Right atrium auricular region (tissue), 2 donors: ENCODE measurements at regions not wholly inside any gene's neighbourhood (a gene's known extent, or its start where the extent isn't known, plus 50 kb on each side); places are given as distances from the start of the nearest gene placed in this dataset.

Source experiments
- DNase-seq: peaks from one replicate; pipeline ENCODE4 v3.0.0-alpha.2; 2019; ENCODE audit warnings: low spot score
- H3K27ac ChIP-seq, 2 donors: fragments of 200-600 bp; sonication (generic); 1 replicate in 1 of 2; 2 replicates in 1 of 2; pipeline ENCODE4 v1.5.1; 2016 to 2019
- H3K27me3 ChIP-seq, 2 donors: fragments of 200-600 bp; sonication (generic); one replicate each; pipeline versions ENCODE4 v1.5.1 to v1.6.0; 2017 to 2019
- H3K36me3 ChIP-seq: fragments of 200-600 bp; sonication (generic); one replicate; pipeline ENCODE4 v1.5.1; 2016
- H3K4me1 ChIP-seq, 2 donors: fragments of 200-600 bp; sonication (generic); one replicate each; pipeline versions ENCODE4 v1.5.1 to v1.6.0; 2017 to 2019
- H3K4me3 ChIP-seq, 2 donors: fragments of 200-600 bp; sonication (generic); 1 replicate in 1 of 2; 2 replicates in 1 of 2; pipeline ENCODE4 v1.5.1; 2017 to 2019; ENCODE audit warnings: mild to moderate bottlenecking in 1 of 2, moderate library complexity in 1 of 2
- H3K9me3 ChIP-seq, 2 donors: fragments of 200-600 bp; sonication (generic); one replicate each; pipeline ENCODE4 v1.5.1; 2019
- CTCF ChIP-seq, 2 donors: fragments of 200-600 bp; sonication (generic); IDR thresholded peaks; one replicate each; pipeline ENCODE4 v1.5.1; 2019; ENCODE audit warnings: antibody characterized with exemption in 2 of 2

- no peaks in the 10 kb centered on the region for H3K36me3 ChIP-seq
- H3K4me3 ChIP-seq = no peak overlapping the region
- H3K27ac ChIP-seq = no peak overlapping the region
- no peaks in the 10 kb centered on the region for H3K4me1 ChIP-seq
- no peak for DNase-seq
- H3K27me3 ChIP-seq = no peaks in the 10 kb centered on the region
- no peak for TF ChIP-seq CTCF (IDR thresholded peaks at IDR 0.05)
- H3K9me3 ChIP-seq = peaks cover 6 to 30% of the 10 kb centered on the region in 2 donors
Measured at GRCh38 chr10:44704616-44705015, 206.5 kb upstream of the TMEM72 start.

- no peak for TF ChIP-seq CTCF (IDR thresholded peaks at IDR 0.05)
- no peak for DNase-seq
- Histone ChIP-seq H3K36me3 (no peaks in the 10 kb centered on the region), H3K4me3 (no peak overlapping the region), H3K4me1 (no peaks in the 10 kb centered on the region), H3K27me3 (no peaks in the 10 kb centered on the region), H3K27ac (no peak overlapping the region), H3K9me3 (peaks cover 0 to 12% of the 10 kb centered on the region in 2 donors)
Measured at GRCh38 chr10:44706745-44707144, 204.4 kb upstream of the TMEM72 start.

GRCh38 chr10:44713307-44713706 lies 197.8 kb upstream of the TMEM72 start:
- TF ChIP-seq CTCF (IDR thresholded peaks at IDR 0.05) = no peak
- no peak overlapping the region for H3K27ac ChIP-seq
- no peaks in the 10 kb centered on the region for H3K27me3 ChIP-seq
- no peaks in the 10 kb centered on the region for H3K36me3 ChIP-seq
- no peaks in the 10 kb centered on the region for H3K4me1 ChIP-seq
- no peaks in the 10 kb centered on the region for H3K9me3 ChIP-seq
- no peak overlapping the region for H3K4me3 ChIP-seq
- no peak for DNase-seq

- H3K27ac ChIP-seq = no peak overlapping the region
- peaks cover 0 to 6% of the 10 kb centered on the region in 2 donors for H3K9me3 ChIP-seq
- no peak for TF ChIP-seq CTCF (IDR thresholded peaks at IDR 0.05)
- H3K4me1 ChIP-seq = no peaks in the 10 kb centered on the region
- no peak overlapping the region for H3K4me3 ChIP-seq
- no peaks in the 10 kb centered on the region for H3K27me3 ChIP-seq
- H3K36me3 ChIP-seq = no peaks in the 10 kb centered on the region
- DNase-seq = no peak
Measured at GRCh38 chr10:44714451-44714850, 196.7 kb upstream of the TMEM72 start.

GRCh38 chr10:44715136-44715535 lies 196.0 kb upstream of the TMEM72 start:
- no peak overlapping the region for H3K4me3 ChIP-seq
- TF ChIP-seq CTCF (IDR thresholded peaks at IDR 0.05) = no peak
- no peaks in the 10 kb centered on the region for H3K36me3 ChIP-seq
- H3K27me3 ChIP-seq = no peaks in the 10 kb centered on the region
- peaks cover 0 to 6% of the 10 kb centered on the region in 2 donors for H3K9me3 ChIP-seq
- no peak for DNase-seq
- H3K27ac ChIP-seq = no peak overlapping the region
- no peaks in the 10 kb centered on the region for H3K4me1 ChIP-seq

- H3K27me3 ChIP-seq = no peaks in the 10 kb centered on the region
- DNase-seq = no peak
- TF ChIP-seq CTCF (IDR thresholded peaks at IDR 0.05) = no peak
- H3K9me3 ChIP-seq = peaks cover 0 to 6% of the 10 kb centered on the region in 2 donors
- H3K4me3 ChIP-seq = no peak overlapping the region
- no peaks in the 10 kb centered on the region for H3K36me3 ChIP-seq
- H3K4me1 ChIP-seq = no peaks in the 10 kb centered on the region
- no peak overlapping the region for H3K27ac ChIP-seq
Measured at GRCh38 chr10:44716470-44717015, 194.6 kb upstream of the TMEM72 start.
